Fibroblast of mammary gland (primary cell): ENCODE measurements at regions not wholly inside any gene's neighbourhood (a gene's known extent, or its start where the extent isn't known, plus 50 kb on each side); places are given as distances from the start of the nearest gene placed in this dataset.
A peak's percentile ranks its signal among the peaks of the same experiment; 100 is the strongest.

Experiments
- DNase-seq: peaks from one replicate; pipeline ENCODE4 v3.0.0-alpha.2; 2010; ENCODE audit warnings: low read depth
- H3K4me3 ChIP-seq: 2 replicates; pipeline ENCODE4 v1.5.1; 2011; ENCODE audit warnings: low read depth, mild to moderate bottlenecking, low read length, moderate library complexity; ENCODE audit not compliant: control insufficient read depth
- CTCF ChIP-seq: conservative IDR thresholded peaks from 2 replicates; pipeline ENCODE4 v1.5.1; 2011; ENCODE audit warnings: low read depth, low read length, inconsistent platforms; ENCODE audit not compliant: control insufficient read depth, insufficient read depth

- TF ChIP-seq CTCF: no peak
- DNase-seq: no peak
- peak overlapping the region; percentile 9 for H3K4me3 ChIP-seq
Observed at GRCh38 chr12:107320929-107321631, 227.7 kb upstream of the CRY1 start.

- no peak for DNase-seq
- TF ChIP-seq CTCF: no peak
- no peak overlapping the region for H3K4me3 ChIP-seq
Observed at GRCh38 chr12:107322063-107322462, 228.7 kb upstream of the CRY1 start.

GRCh38 chr12:107325075-107325608, 231.8 kb upstream of the CRY1 start:
- TF ChIP-seq CTCF: no peak
- DNase-seq: no peak

GRCh38 chr12:107326237-107326636, 232.9 kb upstream of the CRY1 start:
- H3K4me3 ChIP-seq: no peak overlapping the region
- no peak for TF ChIP-seq CTCF
- DNase-seq: no peak

More at GRCh38 chr12:107325075-107325608, 231.8 kb upstream of the CRY1 start:
- H3K4me3 ChIP-seq: no peak overlapping the region

- DNase-seq: no peak
- H3K4me3 ChIP-seq: no peak overlapping the region
- no peak for TF ChIP-seq CTCF
Observed at GRCh38 chr12:107327651-107328182, 234.4 kb upstream of the CRY1 start.

GRCh38 chr12:107328442-107329133, 235.2 kb upstream of the CRY1 start:
- no peak overlapping the region for H3K4me3 ChIP-seq
- DNase-seq: no peak
- TF ChIP-seq CTCF: no peak
